HG03139 (cell line): ENCODE measurements at regions not wholly inside any gene's neighbourhood (a gene's known extent, or its start where the extent isn't known, plus 50 kb on each side); places are given as distances from the start of the nearest gene placed in this dataset.
"Not testable (repeated sequence)": the region's sequence is repeated elsewhere in the genome, so short reads cannot be mapped to it uniquely, and the experiment has no call there.

Experiments used
- ATAC-seq: cut with Tn5 transposase; IDR thresholded peaks from one replicate; pipeline ENCODE4 v1.9.1; 2021; ENCODE audit not compliant: unreplicated experiment

DNA sequence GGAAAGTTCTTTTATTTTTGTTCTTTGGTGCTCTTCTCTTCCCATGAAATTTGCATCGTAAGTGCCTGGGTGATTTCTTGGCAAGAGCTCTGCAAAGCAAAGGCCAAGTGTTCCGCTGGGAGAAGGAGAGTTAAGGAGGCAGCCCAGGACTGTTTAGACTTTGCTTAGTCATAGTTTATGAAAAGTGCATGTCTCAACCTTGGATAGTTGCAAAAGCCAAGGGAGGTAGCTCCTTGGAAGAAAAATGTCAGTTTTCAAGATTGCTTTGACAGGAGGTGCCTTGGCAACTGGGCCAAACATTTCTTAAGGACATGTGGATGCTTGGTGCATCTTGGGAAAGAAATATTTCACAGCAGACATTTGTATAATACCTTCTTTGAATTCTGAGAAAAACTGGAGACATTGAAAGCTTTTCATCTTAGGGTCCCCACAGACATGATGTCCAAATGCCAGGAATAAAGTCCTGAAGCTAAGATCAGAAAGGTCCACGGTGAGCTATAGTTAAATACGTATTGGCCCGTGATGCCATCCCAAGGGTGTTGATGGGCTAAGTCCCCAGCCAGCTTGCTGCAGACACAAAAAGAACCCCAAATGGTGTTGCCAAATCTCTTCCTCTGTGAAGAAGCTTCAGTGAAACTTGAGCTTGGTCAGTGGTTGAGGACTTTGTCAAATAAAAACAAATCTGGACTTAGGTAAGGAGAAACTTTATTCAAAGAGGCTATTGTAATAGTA, 96.3 kb upstream of the THUMPD2 start:
- no peak for ATAC-seq

- ATAC-seq, result no peak
These were observed 95.2 kb upstream of the THUMPD2 start for GRCh38 chr2:39874236-39874635.

DNA sequence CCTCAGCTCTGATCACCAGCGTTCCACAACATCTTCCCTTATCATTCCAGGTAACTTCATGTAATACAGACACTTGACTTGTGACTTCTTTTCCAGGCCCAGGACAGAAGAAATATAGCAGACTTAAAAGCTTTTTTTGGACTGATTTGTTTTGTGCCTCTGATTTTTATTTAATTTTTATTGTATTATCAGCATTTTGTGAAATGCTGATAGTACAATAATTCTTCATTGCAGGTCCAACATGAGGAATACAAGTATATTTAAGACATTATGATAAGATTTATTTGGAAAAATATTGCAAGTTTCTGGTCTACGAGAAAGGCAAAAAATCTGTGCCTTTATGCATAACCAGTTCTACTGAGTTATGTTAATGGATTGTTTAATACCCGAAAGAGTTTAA, 94.5 kb upstream of the THUMPD2 start:
- ATAC-seq, result no peak

DNA sequence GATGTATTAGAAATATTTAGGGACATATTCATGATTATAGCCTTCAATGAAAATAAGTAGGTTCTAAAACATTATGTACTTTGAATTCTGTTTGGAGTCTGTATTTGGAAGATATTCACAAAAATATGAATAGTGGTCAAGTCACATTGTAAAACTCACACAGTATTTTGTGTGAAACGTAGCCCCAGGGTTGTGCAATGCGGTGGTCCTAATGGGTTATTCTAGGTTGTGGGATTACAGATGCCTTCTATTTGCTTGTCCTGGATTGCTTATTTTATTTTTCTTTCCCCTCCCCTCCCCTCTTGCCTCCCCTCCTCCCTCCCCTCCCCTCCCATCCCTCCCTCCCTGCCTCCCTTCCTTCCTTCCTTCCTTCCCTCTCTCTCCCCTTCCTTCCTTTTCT, 93.7 kb upstream of the THUMPD2 start:
- no peak for ATAC-seq

GRCh38 chr2:39871291-39871761, 92.3 kb upstream of the THUMPD2 start:
- no peak for ATAC-seq

DNA sequence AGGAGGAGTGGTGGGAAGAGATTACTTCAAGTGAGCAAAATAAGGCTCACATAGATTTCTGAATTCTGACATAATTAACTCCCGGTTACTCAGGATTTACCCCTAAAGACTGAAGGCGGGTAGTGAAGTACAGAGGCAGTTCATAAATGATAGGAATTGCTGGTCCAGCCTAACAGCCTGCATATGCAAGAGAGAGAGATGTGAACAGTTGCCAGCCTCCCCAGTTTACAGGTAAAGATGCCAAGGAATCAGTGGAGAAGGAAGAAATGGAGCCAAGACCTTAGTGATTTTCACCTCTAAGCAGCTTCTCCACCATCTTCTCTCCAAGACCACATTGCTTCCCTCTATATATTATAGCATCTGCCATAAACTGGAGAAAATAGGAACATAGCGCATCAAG, 91.8 kb upstream of the THUMPD2 start:
- no peak for ATAC-seq

DNA sequence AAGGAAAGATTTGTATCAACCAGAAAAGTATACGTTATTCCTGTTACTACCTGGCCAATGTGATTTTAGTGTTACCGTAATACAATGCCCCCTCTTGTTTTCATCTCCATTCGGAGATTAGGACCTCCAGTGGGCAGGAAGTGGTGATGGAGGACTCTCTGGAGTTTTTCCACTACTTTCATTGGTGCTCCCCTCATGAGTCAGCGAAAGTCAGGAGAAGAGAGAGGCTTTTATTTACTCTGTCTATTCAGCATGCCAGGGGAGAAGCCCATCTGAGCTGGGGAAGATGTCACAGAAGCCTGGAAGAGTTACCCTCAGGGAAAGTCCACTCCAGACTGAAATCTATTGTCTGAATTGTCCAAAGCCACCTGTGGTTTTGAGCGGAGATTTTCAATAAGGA, 88.2 kb upstream of the THUMPD2 start:
- ATAC-seq, result no peak

GRCh38 chr2:39865751-39866150, 86.7 kb upstream of the THUMPD2 start:
- no peak for ATAC-seq

DNA sequence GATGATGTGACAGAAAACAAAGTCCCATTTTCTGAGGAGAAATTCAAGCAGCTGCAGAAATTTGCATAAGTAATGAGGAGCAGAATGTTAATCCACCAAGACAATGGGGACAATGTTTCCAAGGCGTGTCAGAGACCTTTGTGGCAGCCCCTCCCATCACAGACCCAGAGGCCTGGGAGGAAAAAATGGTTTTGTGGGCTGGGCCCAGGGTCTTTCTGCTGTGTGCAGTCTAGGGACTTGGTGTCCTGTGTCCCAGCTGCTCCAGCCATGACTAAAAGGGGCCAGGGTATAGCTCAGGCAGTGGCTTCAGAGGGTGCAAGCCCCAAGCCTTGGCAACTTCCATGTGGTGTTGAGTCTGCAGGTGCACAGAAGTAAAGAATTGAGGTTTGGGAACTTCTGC, 84.6 kb upstream of the THUMPD2 start:
- ATAC-seq, result not testable (repeated sequence)

- no peak for ATAC-seq
These were observed 81.5 kb upstream of the THUMPD2 start for GRCh38 chr2:39860538-39860937.

DNA sequence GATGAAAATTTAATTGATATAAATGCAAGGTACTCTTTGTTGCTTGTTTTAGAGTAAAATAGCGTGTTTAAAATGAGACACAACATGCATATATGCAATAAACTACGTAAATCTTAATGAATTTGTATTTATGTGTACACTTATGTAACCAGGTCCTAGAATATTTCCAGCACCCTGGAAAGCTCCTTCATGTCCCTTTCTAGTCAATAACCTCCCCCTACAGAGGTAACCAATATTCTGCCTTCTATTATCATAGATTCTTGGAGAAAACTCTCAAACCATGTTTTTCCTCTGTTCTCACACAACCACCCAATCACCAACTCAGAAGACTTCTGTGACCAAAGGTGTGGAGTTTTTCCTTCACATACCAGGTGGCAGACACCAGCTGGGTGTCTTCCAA, 79.6 kb upstream of the THUMPD2 start:
- no peak for ATAC-seq

GRCh38 chr2:39855856-39856255, 76.8 kb upstream of the THUMPD2 start:
- ATAC-seq, result no peak

DNA sequence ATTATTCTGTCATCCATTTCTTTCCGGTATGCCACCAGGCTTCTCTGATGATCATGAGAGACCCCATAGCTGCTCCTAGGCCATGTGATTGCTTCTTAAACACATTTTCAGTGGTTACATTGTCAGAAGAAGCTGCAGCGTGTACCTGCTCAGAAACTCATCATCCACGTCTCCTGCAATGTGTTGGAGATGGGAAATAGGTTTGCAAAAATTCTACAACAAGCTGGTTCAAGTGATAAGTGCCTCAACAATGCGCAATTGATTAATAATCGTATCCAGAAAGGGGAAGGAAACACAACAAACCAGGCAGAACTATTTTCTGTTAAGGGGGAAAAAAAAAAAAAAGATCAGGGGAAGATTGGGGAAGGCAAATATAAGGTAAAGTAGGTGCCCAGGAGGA, 75.7 kb upstream of the THUMPD2 start:
- no peak for ATAC-seq

- no peak for ATAC-seq
These were observed 73.8 kb upstream of the THUMPD2 start for GRCh38 chr2:39852831-39853230.

DNA sequence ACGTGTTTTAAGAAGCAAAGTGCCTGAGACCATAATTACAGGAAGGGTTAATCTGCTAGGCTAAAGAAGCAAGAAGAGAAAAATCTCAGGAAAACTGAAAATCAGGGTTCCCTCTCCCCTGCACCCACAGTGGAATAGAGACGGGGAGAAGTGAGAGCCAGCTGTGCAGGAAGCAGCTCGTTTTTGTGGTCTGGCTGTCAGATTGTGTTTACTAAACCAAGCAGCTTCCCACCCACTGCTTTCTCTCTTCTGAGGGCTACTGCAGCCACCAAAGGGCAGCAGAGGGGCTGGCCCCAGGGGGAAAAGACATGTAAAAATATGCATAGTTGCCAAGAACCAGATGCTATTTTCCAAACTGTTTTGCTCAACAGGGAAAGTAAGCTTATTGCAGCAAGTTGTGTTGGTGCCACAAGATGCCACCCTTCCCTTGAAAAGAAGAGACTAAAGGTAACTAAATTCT, 72.6 kb upstream of the THUMPD2 start:
- peak; percentile 68 for ATAC-seq

DNA sequence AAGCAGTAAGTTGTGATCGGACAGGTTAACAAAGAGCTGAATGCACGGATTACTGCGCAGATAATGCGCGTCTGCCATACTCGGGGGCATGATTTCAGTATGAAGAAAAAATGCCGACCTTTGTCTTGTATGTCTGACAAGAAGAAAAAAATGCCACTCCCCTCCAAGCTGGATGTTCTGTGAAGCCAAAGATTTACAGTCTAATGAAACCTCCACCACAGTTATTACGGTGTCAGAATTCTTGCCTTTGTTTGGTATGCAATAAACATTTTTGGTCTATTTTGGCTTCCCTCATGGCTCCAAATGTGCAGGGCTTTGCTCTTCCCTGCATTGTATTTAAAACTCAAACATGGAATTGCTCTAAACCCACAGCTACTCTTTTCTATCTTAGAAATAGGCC, 72.2 kb upstream of the THUMPD2 start:
- ATAC-seq, result no peak

- no peak for ATAC-seq
These were observed 71.0 kb upstream of the THUMPD2 start for GRCh38 chr2:39849982-39850526.

GRCh38 chr2:39849064-39849463, 70.0 kb upstream of the THUMPD2 start:
- no peak for ATAC-seq

- no peak for ATAC-seq
These were observed 66.5 kb upstream of the THUMPD2 start for GRCh38 chr2:39845460-39846146.

GRCh38 chr2:39839261-39839848, 60.3 kb upstream of the THUMPD2 start:
- ATAC-seq, result no peak

GRCh38 chr2:39838589-39838988, 59.5 kb upstream of the THUMPD2 start:
- no peak for ATAC-seq
